HL-60/S4 treated with retinoic acid at 250 ng/mL for 4 days and 3 days (cell line): ENCODE measurements at regions not wholly inside any gene's neighbourhood (a gene's known extent, or its start where the extent isn't known, plus 50 kb on each side); places are given as distances from the start of the nearest gene placed in this dataset.

Source experiments
- in situ Hi-C: fragments of 300-500 bp; cut with MboI; formaldehyde crosslinking; loops from 2 replicates; pipeline ENCODE4 v1.7.0; 2022; ENCODE audit warnings: low sequenced_read_pairs

- in situ Hi-C loops = no loop called here
Observed at GRCh38 chr14:103259801-103260628, 74.0 kb upstream of the EIF5 start.

DNA sequence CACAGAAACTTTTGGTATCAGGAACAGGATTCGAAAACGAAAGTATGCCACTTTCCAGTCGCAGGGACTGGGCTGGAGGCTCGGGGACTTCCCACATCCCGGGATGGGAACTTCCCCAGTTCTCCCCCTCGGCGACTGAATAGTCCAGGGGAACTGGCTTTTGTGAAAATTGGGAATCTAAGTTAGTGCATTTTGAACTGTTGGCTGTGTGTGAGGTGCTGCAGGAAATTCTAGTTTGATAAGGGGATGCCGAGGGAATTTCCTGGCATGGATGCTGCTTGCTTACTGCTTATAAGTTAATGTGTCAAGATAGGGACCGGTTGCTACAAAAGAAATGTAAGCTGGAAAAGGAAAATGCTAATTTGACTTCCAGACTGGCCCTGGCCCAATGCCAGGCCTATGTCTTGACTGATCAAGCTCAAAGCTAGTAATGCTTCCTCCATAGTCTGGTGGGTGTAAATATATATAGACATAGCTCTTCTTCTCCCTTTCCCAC, 73.4 kb upstream of the EIF5 start:
- in situ Hi-C loops = no loop called here

DNA sequence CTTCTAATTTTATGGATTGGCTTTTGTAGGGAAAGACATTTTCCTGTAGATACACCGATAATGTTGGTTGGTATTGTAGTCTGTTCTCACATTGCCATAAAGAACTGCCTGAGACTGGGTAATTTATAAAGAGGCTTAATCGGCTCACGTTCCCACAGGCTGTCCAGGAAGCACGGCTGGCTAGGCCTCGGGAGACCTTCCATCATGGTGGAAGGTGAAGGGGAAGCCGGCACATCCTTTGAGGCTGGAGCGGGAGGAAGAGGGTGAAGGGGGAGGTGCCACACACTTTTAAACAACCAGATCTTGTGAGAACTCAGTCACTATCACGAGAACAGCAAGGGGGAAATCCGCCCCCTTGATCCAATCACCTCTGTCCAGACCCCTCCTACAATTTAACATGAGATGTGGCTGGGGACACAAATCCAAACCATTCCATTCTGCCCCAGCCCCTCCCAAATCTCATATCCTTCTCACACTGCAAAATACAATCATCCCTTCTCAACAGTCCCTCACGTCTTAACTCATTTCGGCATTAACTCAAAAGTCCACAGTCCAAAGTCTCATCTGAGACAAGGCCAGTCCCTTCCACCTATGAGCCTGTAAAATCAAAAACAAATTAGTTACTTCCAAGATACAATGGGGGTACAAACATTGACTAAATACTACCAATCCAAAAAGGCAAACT, 66.7 kb upstream of the EIF5 start:
- in situ Hi-C loops = no loop called here

- in situ Hi-C loops = no loop called here
Observed at GRCh38 chr14:103271189-103271588, 62.8 kb upstream of the EIF5 start.

GRCh38 chr14:103273145-103273744, 60.8 kb upstream of the EIF5 start:
- in situ Hi-C loops = no loop called here

DNA sequence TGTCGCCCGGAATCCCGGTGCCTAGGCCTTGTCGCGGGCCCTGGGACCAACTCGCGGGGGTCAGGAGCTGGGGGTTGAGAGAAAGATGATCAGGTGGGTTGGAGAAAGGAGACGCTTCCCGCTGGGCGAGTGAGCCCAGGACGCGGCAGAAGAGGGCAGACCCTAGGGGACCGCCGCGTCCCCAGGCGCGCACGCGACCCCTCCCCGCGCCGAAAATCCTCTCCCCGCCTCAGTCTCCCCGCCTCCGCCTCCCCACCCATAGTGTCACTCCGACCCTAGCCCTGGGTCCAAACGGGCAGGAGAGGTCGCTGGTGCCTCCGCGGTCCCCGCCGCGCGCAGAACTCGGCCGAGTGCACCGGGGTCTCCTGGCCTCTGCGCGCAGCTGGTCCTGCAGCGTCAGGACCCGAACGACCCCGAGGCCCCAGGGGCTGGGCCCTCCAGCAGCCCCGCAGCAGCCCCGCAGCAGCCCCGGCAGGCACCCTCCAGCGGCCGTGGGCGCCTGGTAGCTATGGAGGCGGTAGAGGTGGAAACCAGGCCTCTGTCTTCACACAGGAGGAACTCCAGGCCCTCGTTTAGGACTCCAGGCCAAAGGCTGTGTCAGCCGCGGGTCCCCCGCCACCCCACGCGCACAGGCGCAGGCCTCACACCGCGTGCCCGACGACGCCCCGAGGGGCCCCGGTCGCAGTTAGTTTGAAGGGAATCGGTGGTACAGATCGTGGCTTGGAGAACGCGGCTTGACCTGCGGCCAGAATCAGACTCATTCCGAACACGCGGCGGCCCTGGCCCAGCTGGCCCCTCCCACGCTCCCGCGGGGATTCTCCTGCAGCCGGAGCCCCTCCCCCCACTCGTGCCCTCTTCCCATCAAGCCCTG, 60.1 kb upstream of the EIF5 start:
- in situ Hi-C loops = no loop called here

- in situ Hi-C loops = loop anchor here (25.0 kb wide), 2 partner anchors 188 to 588 kb away; partner anchors contain the start of genes EXOC3L4 and LBHD2
Observed at GRCh38 chr14:103275000-103275399, 59.0 kb upstream of the EIF5 start.

GRCh38 chr14:103277931-103278330, 56.1 kb upstream of the EIF5 start:
- in situ Hi-C loops = loop anchor here (25.0 kb wide), 2 partner anchors 191 to 591 kb away; partner anchors contain the start of genes EXOC3L4 and LBHD2

DNA sequence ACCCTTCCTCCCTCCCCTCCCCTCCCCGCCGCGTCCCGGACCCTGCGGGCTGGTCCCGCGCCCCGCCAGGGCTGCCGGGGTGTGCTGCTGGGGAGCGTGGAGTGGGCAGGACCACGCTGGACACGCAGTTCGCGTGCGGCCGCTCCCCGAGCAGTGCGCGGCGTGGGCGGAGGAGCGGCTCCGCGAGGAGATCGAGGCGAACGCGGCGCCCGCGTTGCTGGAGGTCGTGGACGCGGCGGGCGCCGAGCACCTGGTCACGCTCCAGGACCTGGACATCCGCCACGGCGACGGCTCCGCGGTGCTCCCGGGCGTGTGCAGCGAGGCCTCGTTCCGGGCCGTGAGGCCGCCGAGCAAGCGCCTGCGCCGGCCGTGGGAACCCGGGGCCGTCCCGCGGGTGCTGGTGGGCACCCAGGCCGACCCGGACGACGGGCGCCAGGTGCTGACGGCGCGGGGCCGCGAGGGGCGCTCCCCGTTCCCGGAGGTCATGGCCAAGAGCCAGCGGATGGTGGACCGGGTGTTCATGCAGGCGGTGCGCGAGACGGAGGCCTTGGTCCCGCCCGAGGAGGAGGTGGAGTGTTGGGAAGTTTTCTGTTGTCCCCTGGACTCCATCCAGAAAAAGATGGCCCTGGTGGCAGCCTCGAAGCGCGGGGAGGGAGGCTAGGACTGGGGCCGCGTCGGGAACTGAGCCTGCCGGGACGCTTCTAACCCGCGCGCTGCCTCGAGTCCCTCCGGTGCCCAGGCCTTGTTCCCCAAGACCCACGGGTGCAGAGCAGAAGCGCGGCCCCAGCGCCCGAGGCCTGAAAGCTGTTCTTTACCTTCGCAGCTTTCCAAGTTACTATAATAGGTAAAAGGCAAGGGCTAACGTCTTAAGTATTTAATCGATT, 54.7 kb upstream of the EIF5 start:
- in situ Hi-C loops = loop anchor here (25.0 kb wide), 2 partner anchors 192 to 592 kb away; partner anchors contain the start of genes EXOC3L4 and LBHD2

GRCh38 chr14:103280278-103280928, 53.6 kb upstream of the EIF5 start:
- in situ Hi-C loops = loop anchor here (25.0 kb wide), 2 partner anchors 193 to 593 kb away; partner anchors contain the start of genes EXOC3L4 and LBHD2

DNA sequence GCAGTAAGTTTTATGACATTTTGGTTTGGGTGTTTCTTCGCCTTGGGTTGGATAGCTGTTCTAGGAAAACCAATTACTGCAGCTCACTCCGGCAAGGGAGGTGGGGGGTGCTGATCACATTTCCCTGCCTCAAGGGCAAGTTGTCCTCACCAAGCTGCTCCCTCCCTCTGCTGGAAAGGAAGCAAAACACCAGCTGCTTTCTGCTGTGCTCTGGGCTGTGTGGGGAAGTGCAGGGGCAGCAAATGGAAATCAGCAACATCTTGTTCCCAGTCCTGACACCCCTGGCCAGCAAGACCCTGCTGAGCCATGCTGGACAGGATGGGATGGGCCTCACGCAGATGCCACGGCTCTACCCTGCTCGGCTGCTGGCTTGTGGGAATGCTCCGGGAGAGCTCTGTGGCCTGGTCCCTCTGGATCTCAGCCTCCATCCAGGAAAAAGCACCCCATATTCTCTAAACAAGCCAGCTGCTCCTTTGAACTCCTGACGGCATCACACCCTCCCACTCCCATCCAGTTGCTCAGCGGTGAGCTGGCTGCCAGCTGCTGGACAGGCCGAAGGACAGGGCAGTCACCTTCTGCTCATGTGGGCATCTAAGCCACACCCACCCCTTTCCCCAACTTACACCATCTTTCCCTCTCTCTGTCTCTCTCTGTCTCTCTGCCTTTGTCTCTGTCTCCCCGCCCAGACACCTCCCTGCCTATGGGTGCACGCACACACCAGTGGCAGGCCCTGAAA, 52.4 kb upstream of the EIF5 start:
- in situ Hi-C loops = loop anchor here (25.0 kb wide), 2 partner anchors 194 to 594 kb away; partner anchors contain the start of genes EXOC3L4 and LBHD2

DNA sequence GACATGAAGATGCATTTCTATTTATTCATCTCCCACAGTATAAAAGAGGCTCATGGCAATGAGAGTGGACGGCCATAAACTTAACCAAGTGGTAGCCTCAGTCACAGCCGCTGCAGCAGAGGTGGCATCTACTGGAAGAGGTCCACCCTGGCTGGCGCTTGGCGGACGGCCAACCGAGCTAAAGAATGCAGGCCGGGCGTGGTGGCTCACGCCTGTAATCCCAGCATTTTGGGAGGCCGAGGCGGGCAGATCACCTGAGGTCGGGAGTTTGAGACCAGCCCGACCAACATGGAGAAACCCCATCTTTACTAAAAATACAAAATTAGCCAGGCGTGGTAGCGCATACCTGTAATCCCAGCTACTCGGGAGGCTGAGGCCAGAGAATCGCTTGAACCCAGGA, 51.7 kb upstream of the EIF5 start:
- in situ Hi-C loops = loop anchor here (25.0 kb wide), 2 partner anchors 195 to 595 kb away; partner anchors contain the start of genes EXOC3L4 and LBHD2

DNA sequence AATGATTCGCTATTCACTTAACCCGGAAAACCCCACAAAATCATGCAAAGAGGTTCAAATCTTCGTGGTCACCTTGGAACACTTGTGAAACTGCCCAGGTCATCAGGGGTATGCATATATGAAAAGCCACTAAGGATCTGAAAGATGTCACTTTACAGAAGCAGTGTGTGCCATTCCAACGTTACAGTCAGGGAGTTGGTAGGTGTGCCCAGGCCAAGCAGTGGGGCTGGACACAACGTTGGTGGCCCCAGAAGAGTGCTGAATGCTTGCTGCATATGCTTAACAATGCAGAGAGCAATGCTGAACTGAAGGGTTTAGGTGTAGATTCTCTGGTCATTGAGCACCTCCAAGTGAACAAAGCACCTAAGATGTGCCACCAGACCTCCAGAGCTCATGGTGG, 51.1 kb upstream of the EIF5 start:
- in situ Hi-C loops = loop anchor here (25.0 kb wide), 2 partner anchors 196 to 596 kb away; partner anchors contain the start of genes EXOC3L4 and LBHD2

- in situ Hi-C loops = loop anchor here (25.0 kb wide), 2 partner anchors 197 to 597 kb away; partner anchors contain the start of genes EXOC3L4 and LBHD2
Observed at GRCh38 chr14:103283916-103284315, 50.1 kb upstream of the EIF5 start.
